ENCODE measurements at regions not wholly inside any gene's neighbourhood (a gene's known extent, or its start where the extent isn't known, plus 50 kb on each side); places are given as distances from the start of the nearest gene placed in this dataset.

GRCh38 chr1:30615076-30615795, 108.1 kb downstream of the MATN1 start:
- TF ChIP-seq TARDBP (IDR thresholded peaks at IDR 0.05) = no peak
- no peak for TF ChIP-seq FOXM1 (IDR thresholded peaks at IDR 0.05; ENCODE audit: borderline replicate concordance)
- TF ChIP-seq, protein P1, sequence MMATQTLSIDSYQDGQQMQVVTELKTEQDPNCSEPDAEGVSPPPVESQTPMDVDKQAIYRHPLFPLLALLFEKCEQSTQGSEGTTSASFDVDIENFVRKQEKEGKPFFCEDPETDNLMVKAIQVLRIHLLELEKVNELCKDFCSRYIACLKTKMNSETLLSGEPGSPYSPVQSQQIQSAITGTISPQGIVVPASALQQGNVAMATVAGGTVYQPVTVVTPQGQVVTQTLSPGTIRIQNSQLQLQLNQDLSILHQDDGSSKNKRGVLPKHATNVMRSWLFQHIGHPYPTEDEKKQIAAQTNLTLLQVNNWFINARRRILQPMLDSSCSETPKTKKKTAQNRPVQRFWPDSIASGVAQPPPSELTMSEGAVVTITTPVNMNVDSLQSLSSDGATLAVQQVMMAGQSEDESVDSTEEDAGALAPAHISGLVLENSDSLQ (IDR thresholded peaks at IDR 0.05) = no peak
- TF ChIP-seq L3MBTL2 (conservative IDR thresholded peaks at IDR 0.05) = no peak
- TF ChIP-seq BHLHE40 (IDR thresholded peaks at IDR 0.05; ENCODE audit: borderline replicate concordance) = no peak
- TF ChIP-seq FOXK2 (IDR thresholded peaks at IDR 0.05) = no peak
- no peak for TF ChIP-seq SP1 (IDR thresholded peaks at IDR 0.05)
- no peak for TF ChIP-seq CTBP1 (IDR thresholded peaks at IDR 0.05; ENCODE audit: borderline replicate concordance)
- TF ChIP-seq ZNF384 (IDR thresholded peaks at IDR 0.05) = no peak
- TF ChIP-seq ELF4 (IDR thresholded peaks at IDR 0.05) = no peak
- no peak for TF ChIP-seq FOXA1 (IDR thresholded peaks at IDR 0.05)
